Naive thymus-derived CD8-positive, alpha-beta T cell (primary cell): ENCODE measurements at regions not wholly inside any gene's neighbourhood (a gene's known extent, or its start where the extent isn't known, plus 50 kb on each side); places are given as distances from the start of the nearest gene placed in this dataset.

Source experiments
- ATAC-seq, 2 donors: fragments of 150-1000 bp; cut with Tn5 transposase in 1 of 2; sonication (Bioruptor Pico), chemical (Tn5 transposase) in 1 of 2; 1 replicate in 1 of 2; 2 replicates in 1 of 2; pipeline ENCODE4 v1.10.0; 2021; ENCODE audit warnings: mild to moderate bottlenecking in 2 of 2, moderate library complexity in 2 of 2
- POLR2A ChIA-PET: fragments of 350-600 bp; sonication (Branson Sonifier 250); formaldehyde crosslinking; loops from one replicate; lab custom pipeline; 2021; ENCODE audit warnings: antibody characterized with exemption; lab: Charles Lee
- DNase-seq, 10 donors: peaks; one replicate each; pipeline versions ENCODE4 v3.0.0 to v3.0.0-alpha.2; 2020 to 2022
- H3K27ac Mint-ChIP-seq, 10 donors: one replicate each; pipeline ENCODE4 v1.8.0; 2020 to 2022; ENCODE audit warnings: mild to moderate bottlenecking in 10 of 10, mixed read lengths in 10 of 10, moderate library complexity in 4 of 10, inconsistent platforms in 1 of 10
- H3K27me3 Mint-ChIP-seq, 5 donors: one replicate each; pipeline ENCODE4 v1.8.0; 2021 to 2022; ENCODE audit warnings: mixed read lengths in 5 of 5
- H3K36me3 Mint-ChIP-seq, 3 donors: one replicate each; pipeline ENCODE4 v1.8.0; 2020 to 2022; ENCODE audit warnings: mixed read lengths in 3 of 3, mild to moderate bottlenecking in 2 of 3, inconsistent platforms in 1 of 3
- H3K4me1 Mint-ChIP-seq, 4 donors: one replicate each; pipeline ENCODE4 v1.8.0; 2021 to 2022; ENCODE audit warnings: mixed read lengths in 4 of 4
- H3K4me3 Mint-ChIP-seq, 10 donors: one replicate each; pipeline ENCODE4 v1.8.0; 2020 to 2022; ENCODE audit warnings: mild to moderate bottlenecking in 10 of 10, mixed read lengths in 10 of 10, moderate library complexity in 6 of 10, inconsistent platforms in 1 of 10
- H3K9me3 Mint-ChIP-seq, 9 donors: one replicate each; pipeline ENCODE4 v1.8.0; 2020 to 2022; ENCODE audit warnings: mixed read lengths in 9 of 9, mild to moderate bottlenecking in 3 of 9, inconsistent platforms in 1 of 9, moderate library complexity in 1 of 9

GRCh38 chr3:181455276-181455675 lies 256.4 kb upstream of the SOX2 start:
- Mint-ChIP-seq H3K4me1 (no peaks in the 10 kb centered on the region), H3K36me3 (peaks cover 0 to 4% (median 0%) of the 10 kb centered on the region in 3 donors), H3K27me3 (no peaks in the 10 kb centered on the region), H3K4me3 (no peak overlapping the region), H3K27ac (no peak overlapping the region), H3K9me3 (peaks cover 4 to 20% (median 12%) of the 10 kb centered on the region in 9 donors)
- no peak for DNase-seq
- ATAC-seq, result no peak
- POLR2A ChIA-PET, result no interaction called here

GRCh38 chr3:181454451-181455027 lies 257.2 kb upstream of the SOX2 start:
- Mint-ChIP-seq H3K27me3 (no peaks in the 10 kb centered on the region), H3K4me3 (no peak overlapping the region), H3K4me1 (no peaks in the 10 kb centered on the region), H3K36me3 (peaks cover 0 to 4% (median 0%) of the 10 kb centered on the region in 3 donors), H3K9me3 (peaks cover 4 to 22% (median 12%) of the 10 kb centered on the region in 9 donors), H3K27ac (no peak overlapping the region)
- DNase-seq, result no peak
- POLR2A ChIA-PET, result no interaction called here
- ATAC-seq, result no peak

- H3K9me3 Mint-ChIP-seq, result peaks cover 0 to 22% (median 14%) of the 10 kb centered on the region in 9 donors
- H3K27me3 Mint-ChIP-seq, result no peaks in the 10 kb centered on the region
- ATAC-seq (no peak), DNase-seq (no peak)
- POLR2A ChIA-PET, result no interaction called here
- H3K27ac Mint-ChIP-seq, result no peak overlapping the region
- no peaks in the 10 kb centered on the region for H3K4me1 Mint-ChIP-seq
- no peak overlapping the region for H3K4me3 Mint-ChIP-seq
- H3K36me3 Mint-ChIP-seq, result peaks cover 0 to 2% (median 0%) of the 10 kb centered on the region in 3 donors
Measured at GRCh38 chr3:181446741-181447140, 265.0 kb upstream of the SOX2 start.

GRCh38 chr3:181442066-181442465 lies 269.7 kb upstream of the SOX2 start:
- POLR2A ChIA-PET, result no interaction called here
- no peaks in the 10 kb centered on the region for H3K27me3 Mint-ChIP-seq
- H3K4me1 Mint-ChIP-seq, result no peaks in the 10 kb centered on the region
- no peaks in the 10 kb centered on the region for H3K36me3 Mint-ChIP-seq
- no peak overlapping the region for H3K27ac Mint-ChIP-seq
- ATAC-seq (no peak), DNase-seq (no peak)
- peaks cover 3 to 21% (median 6%) of the 10 kb centered on the region in 9 donors for H3K9me3 Mint-ChIP-seq
- no peak overlapping the region for H3K4me3 Mint-ChIP-seq

- Mint-ChIP-seq H3K4me3 (no peak overlapping the region), H3K27ac (no peak overlapping the region), H3K27me3 (peaks cover 0 to 3% (median 0%) of the 10 kb centered on the region in 5 donors), H3K36me3 (no peaks in the 10 kb centered on the region), H3K4me1 (no peaks in the 10 kb centered on the region), H3K9me3 (peaks cover 5 to 44% (median 13%) of the 10 kb centered on the region in 9 donors)
- DNase-seq, result no peak
- no peak for ATAC-seq
- POLR2A ChIA-PET, result no interaction called here
Measured at GRCh38 chr3:181432992-181433391, 278.7 kb upstream of the SOX2 start.

- no peak for ATAC-seq
Measured at GRCh38 chr3:181431748-181432147, 280.0 kb upstream of the SOX2 start.

GRCh38 chr3:181425074-181425473 lies 286.7 kb upstream of the SOX2 start:
- POLR2A ChIA-PET, result no interaction called here
- no peaks in the 10 kb centered on the region for H3K27me3 Mint-ChIP-seq
- peaks cover 0 to 28% (median 9%) of the 10 kb centered on the region in 9 donors for H3K9me3 Mint-ChIP-seq
- no peaks in the 10 kb centered on the region for H3K4me1 Mint-ChIP-seq
- DNase-seq (no peak), ATAC-seq (no peak)
- no peak overlapping the region for H3K4me3 Mint-ChIP-seq
- H3K27ac Mint-ChIP-seq, result no peak overlapping the region
- H3K36me3 Mint-ChIP-seq, result no peaks in the 10 kb centered on the region

More at GRCh38 chr3:181431748-181432147, 280.0 kb upstream of the SOX2 start:
- Mint-ChIP-seq H3K27me3 (peaks cover 0 to 3% (median 0%) of the 10 kb centered on the region in 5 donors), H3K4me1 (no peaks in the 10 kb centered on the region), H3K27ac (no peak overlapping the region), H3K4me3 (no peak overlapping the region), H3K9me3 (peaks cover 5 to 49% (median 15%) of the 10 kb centered on the region in 9 donors), H3K36me3 (no peaks in the 10 kb centered on the region)
- no peak for DNase-seq
- POLR2A ChIA-PET, result no interaction called here

- Mint-ChIP-seq H3K4me1 (no peaks in the 10 kb centered on the region), H3K27me3 (no peaks in the 10 kb centered on the region), H3K4me3 (no peak overlapping the region), H3K9me3 (peaks cover 0 to 10% (median 3%) of the 10 kb centered on the region in 9 donors), H3K27ac (no peak overlapping the region), H3K36me3 (no peaks in the 10 kb centered on the region)
- no peak for DNase-seq
- no peak for ATAC-seq
- POLR2A ChIA-PET, result no interaction called here
Measured at GRCh38 chr3:181418233-181418632, 293.5 kb upstream of the SOX2 start.

GRCh38 chr3:181417748-181418147 lies 294.0 kb upstream of the SOX2 start:
- Mint-ChIP-seq H3K4me3 (no peak overlapping the region), H3K36me3 (no peaks in the 10 kb centered on the region), H3K27ac (no peak overlapping the region), H3K27me3 (no peaks in the 10 kb centered on the region), H3K4me1 (no peaks in the 10 kb centered on the region), H3K9me3 (peaks cover 0 to 10% (median 2%) of the 10 kb centered on the region in 9 donors)
- POLR2A ChIA-PET, result no interaction called here
- ATAC-seq, result no peak
- DNase-seq, result no peak

- ATAC-seq (no peak), DNase-seq (no peak)
- Mint-ChIP-seq H3K27me3 (peaks cover 0 to 1% (median 0%) of the 10 kb centered on the region in 5 donors), H3K36me3 (no peaks in the 10 kb centered on the region), H3K4me3 (no peak overlapping the region), H3K4me1 (no peaks in the 10 kb centered on the region), H3K9me3 (peaks cover 0 to 21% (median 7%) of the 10 kb centered on the region in 9 donors), H3K27ac (no peak overlapping the region)
- POLR2A ChIA-PET, result no interaction called here
Measured at GRCh38 chr3:181410870-181411269, 300.9 kb upstream of the SOX2 start.

- no peak overlapping the region for H3K27ac Mint-ChIP-seq
- POLR2A ChIA-PET, result no interaction called here
- H3K36me3 Mint-ChIP-seq, result no peaks in the 10 kb centered on the region
- no peaks in the 10 kb centered on the region for H3K27me3 Mint-ChIP-seq
- H3K4me1 Mint-ChIP-seq, result no peaks in the 10 kb centered on the region
- H3K9me3 Mint-ChIP-seq, result peaks cover 0 to 36% (median 8%) of the 10 kb centered on the region in 9 donors
- no peak overlapping the region for H3K4me3 Mint-ChIP-seq
- no peak for DNase-seq
- ATAC-seq, result no peak
Measured at GRCh38 chr3:181403876-181404660, 307.7 kb upstream of the SOX2 start.

- ATAC-seq, result no peak
- Mint-ChIP-seq H3K27ac (no peak overlapping the region), H3K27me3 (no peaks in the 10 kb centered on the region), H3K36me3 (no peaks in the 10 kb centered on the region), H3K4me3 (no peak overlapping the region), H3K9me3 (peaks cover 3 to 36% (median 8%) of the 10 kb centered on the region in 9 donors), H3K4me1 (no peaks in the 10 kb centered on the region)
- POLR2A ChIA-PET, result no interaction called here
- DNase-seq, result no peak
Measured at GRCh38 chr3:181402347-181402746, 309.4 kb upstream of the SOX2 start.

GRCh38 chr3:181384970-181385369 lies 326.8 kb upstream of the SOX2 start:
- POLR2A ChIA-PET, result no interaction called here
- Mint-ChIP-seq H3K4me1 (no peaks in the 10 kb centered on the region), H3K36me3 (no peaks in the 10 kb centered on the region), H3K9me3 (peaks cover 3 to 37% (median 20%) of the 10 kb centered on the region in 9 donors), H3K27me3 (no peaks in the 10 kb centered on the region), H3K4me3 (no peak overlapping the region), H3K27ac (no peak overlapping the region)
- no peak for DNase-seq
- ATAC-seq, result no peak
